Left ventricle myocardium inferior (tissue), 1 donor: ENCODE measurements at regions not wholly inside any gene's neighbourhood (a gene's known extent, or its start where the extent isn't known, plus 50 kb on each side); places are given as distances from the start of the nearest gene placed in this dataset.

Experiments used
- DNase-seq: peaks from one replicate; pipeline ENCODE4 v3.0.0-alpha.2; 2020
- H3K27ac ChIP-seq: fragments of 200-600 bp; replicated peaks from 2 replicates; pipeline ENCODE4 v1.8.0; 2021
- H3K27me3 ChIP-seq: fragments of 200-600 bp; 2 replicates; pipeline ENCODE4 v1.8.0; 2021; ENCODE audit warnings: low read depth
- H3K36me3 ChIP-seq: fragments of 200-600 bp; 2 replicates; pipeline ENCODE4 v1.8.0; 2021
- H3K4me1 ChIP-seq: fragments of 200-600 bp; 2 replicates; pipeline ENCODE4 v1.8.0; 2021
- H3K4me3 ChIP-seq: fragments of 200-600 bp; 2 replicates; pipeline ENCODE4 v1.8.0; 2021; ENCODE audit warnings: mild to moderate bottlenecking, moderate library complexity
- H3K9me3 ChIP-seq: fragments of 200-600 bp; replicated peaks from 2 replicates; pipeline ENCODE4 v1.8.0; 2021
- intact Hi-C: fragments of 100-400 bp; cut with micrococcal nuclease; formaldehyde crosslinking; loops from one replicate; pipeline ENCODE4 v1.11.0; 2022
- TF ChIP-seq, protein P1 (sequence below): fragments of 200-600 bp; IDR thresholded peaks from 2 replicates; pipeline ENCODE4 v1.8.0; 2021; ENCODE audit warnings: antibody characterized with exemption, mild to moderate bottlenecking, borderline replicate concordance
- donor health status: DM: no; HTN: yes; CAD: no; lungs with severe emphysema.

- H3K4me1 ChIP-seq: no peaks in the 10 kb centered on the region
- H3K27me3 ChIP-seq: peaks cover 63% of the 10 kb centered on the region
- no peak overlapping the region for H3K4me3 ChIP-seq
- no peak overlapping the region for H3K27ac ChIP-seq
- DNase-seq: no peak
- TF ChIP-seq, protein P1, sequence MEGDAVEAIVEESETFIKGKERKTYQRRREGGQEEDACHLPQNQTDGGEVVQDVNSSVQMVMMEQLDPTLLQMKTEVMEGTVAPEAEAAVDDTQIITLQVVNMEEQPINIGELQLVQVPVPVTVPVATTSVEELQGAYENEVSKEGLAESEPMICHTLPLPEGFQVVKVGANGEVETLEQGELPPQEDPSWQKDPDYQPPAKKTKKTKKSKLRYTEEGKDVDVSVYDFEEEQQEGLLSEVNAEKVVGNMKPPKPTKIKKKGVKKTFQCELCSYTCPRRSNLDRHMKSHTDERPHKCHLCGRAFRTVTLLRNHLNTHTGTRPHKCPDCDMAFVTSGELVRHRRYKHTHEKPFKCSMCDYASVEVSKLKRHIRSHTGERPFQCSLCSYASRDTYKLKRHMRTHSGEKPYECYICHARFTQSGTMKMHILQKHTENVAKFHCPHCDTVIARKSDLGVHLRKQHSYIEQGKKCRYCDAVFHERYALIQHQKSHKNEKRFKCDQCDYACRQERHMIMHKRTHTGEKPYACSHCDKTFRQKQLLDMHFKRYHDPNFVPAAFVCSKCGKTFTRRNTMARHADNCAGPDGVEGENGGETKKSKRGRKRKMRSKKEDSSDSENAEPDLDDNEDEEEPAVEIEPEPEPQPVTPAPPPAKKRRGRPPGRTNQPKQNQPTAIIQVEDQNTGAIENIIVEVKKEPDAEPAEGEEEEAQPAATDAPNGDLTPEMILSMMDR: no peak
- H3K9me3 ChIP-seq: no peaks in the 10 kb centered on the region
- intact Hi-C loops: no loop called here
- H3K36me3 ChIP-seq: no peaks in the 10 kb centered on the region
These were observed 199.3 kb upstream of the UBL3 start for GRCh38 chr13:30049692-30050091.

GRCh38 chr13:30047154-30047874 is 196.9 kb upstream of the UBL3 start:
- no peak overlapping the region for H3K27ac ChIP-seq
- H3K36me3 ChIP-seq: no peaks in the 10 kb centered on the region
- no peak for DNase-seq
- TF ChIP-seq, protein P1: no peak
- H3K4me1 ChIP-seq: no peaks in the 10 kb centered on the region
- no peaks in the 10 kb centered on the region for H3K9me3 ChIP-seq
- intact Hi-C loops: no loop called here
- no peak overlapping the region for H3K4me3 ChIP-seq
- H3K27me3 ChIP-seq: peaks cover 39% of the 10 kb centered on the region

GRCh38 chr13:30045916-30046704 is 195.7 kb upstream of the UBL3 start:
- H3K27me3 ChIP-seq: peaks cover 34% of the 10 kb centered on the region
- no peaks in the 10 kb centered on the region for H3K9me3 ChIP-seq
- no peaks in the 10 kb centered on the region for H3K4me1 ChIP-seq
- H3K4me3 ChIP-seq: no peak overlapping the region
- DNase-seq: no peak
- H3K36me3 ChIP-seq: no peaks in the 10 kb centered on the region
- TF ChIP-seq, protein P1: no peak
- intact Hi-C loops: no loop called here
- no peak overlapping the region for H3K27ac ChIP-seq

GRCh38 chr13:30044932-30045331 is 194.5 kb upstream of the UBL3 start:
- Histone ChIP-seq H3K9me3 (no peaks in the 10 kb centered on the region), H3K4me1 (no peaks in the 10 kb centered on the region), H3K4me3 (no peak overlapping the region), H3K36me3 (no peaks in the 10 kb centered on the region), H3K27me3 (peaks cover 34% of the 10 kb centered on the region), H3K27ac (no peak overlapping the region)
- DNase-seq: no peak
- intact Hi-C loops: no loop called here
- TF ChIP-seq, protein P1: no peak

DNA sequence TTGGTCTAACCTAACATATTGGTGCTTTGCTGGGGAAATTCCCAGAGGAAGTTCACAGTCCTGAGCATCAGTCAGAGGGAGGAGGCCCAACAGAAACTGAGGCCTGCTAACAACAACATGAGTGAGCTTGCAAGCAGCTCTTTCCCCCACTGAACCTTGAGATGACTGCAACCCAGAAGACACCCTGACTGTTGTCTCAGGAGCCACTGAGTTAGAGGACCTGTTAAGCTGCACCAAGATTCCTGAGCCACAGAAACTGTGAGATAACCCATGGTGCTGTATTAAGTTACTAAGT is 193.2 kb upstream of the UBL3 start:
- H3K4me1 ChIP-seq: no peaks in the 10 kb centered on the region
- no peaks in the 10 kb centered on the region for H3K36me3 ChIP-seq
- no peak overlapping the region for H3K27ac ChIP-seq
- H3K4me3 ChIP-seq: no peak overlapping the region
- H3K9me3 ChIP-seq: no peaks in the 10 kb centered on the region
- intact Hi-C loops: no loop called here
- TF ChIP-seq, protein P1: no peak
- no peak for DNase-seq
- H3K27me3 ChIP-seq: peaks cover 44% of the 10 kb centered on the region
